NCI-H1105 (cell line): ENCODE measurements at regions not wholly inside any gene's neighbourhood (a gene's known extent, or its start where the extent isn't known, plus 50 kb on each side); places are given as distances from the start of the nearest gene placed in this dataset.

Source experiments
- DNase-seq: peaks from one replicate; lab custom pipeline; 2025; lab: John Stamatoyannopoulos, UW

GRCh38 chr12:19054035-19054434, 75.5 kb upstream of the PLEKHA5 start:
- DNase-seq = no peak

DNA sequence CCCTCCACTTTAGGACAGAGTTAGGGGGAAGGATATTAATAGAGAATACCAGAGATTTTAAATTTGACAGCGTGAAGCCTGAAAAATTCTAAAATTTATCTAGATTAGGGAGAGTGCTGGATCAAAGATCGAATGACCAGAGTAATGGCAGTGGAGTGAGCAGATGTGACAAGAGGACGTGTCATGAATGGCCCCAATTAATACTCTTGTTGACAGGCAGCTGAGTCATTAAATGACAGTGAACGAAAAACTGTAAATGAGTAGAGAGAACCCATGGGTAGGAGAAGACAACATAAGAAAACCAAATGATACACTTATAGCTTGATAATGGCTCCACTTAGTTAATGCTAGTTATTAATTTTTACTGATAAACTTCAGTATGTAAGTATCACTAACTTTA, 73.9 kb upstream of the PLEKHA5 start:
- DNase-seq = no peak

DNA sequence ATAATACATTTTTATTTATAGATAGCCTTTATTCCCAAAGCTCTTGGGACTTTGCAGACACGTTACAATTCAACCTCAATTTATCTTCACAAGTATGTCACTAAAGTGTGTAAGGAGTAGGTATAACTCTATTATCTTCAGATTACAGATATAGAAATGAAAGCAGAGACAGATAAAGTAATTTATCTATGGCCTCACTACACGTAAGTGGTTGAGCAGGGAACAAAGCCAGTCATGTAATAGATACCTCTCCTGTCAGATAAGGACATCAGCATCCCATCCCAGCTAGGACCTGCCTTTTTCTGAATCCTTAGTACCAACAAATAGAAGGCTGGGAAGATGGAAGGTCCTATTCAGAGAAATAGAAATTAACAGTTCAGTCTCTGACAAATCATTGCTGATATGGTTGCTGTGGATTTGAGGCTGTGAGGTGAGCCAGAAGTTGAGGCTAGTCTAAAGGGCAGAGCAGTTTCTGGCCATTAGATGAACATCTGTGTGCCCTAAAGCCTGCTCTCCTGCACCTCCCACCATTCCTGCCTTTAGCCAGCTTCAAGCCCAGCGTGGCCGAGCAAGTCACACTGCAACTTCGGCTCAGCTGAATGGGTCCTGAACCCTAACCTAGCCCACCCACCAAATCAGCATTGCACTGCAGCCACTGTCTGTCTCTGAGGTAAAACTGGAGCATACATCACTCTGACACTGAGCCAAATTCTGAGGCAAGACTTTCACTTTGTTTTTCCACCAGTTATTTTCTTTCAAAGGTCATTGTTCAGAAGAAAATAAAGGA, 71.1 kb upstream of the PLEKHA5 start:
- DNase-seq = no peak

DNA sequence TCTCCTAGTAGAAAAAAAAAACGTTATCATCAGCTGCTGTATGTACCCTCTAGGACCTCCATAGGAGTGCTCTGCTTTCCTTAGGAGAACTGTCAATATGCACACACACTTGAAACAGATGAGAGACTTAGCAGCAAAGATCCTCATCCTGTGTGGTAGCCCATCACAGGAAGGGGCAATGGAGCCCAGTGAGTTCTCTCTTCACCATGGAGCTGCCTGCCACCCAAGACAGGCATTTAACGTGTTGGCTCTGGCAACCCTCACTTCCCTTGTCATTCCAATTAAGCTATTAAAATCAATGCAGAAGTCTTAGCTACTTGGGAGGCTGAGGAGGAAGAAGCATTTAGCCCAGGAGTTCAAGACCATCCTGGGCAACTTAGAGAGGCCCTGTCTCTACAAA, 64.8 kb upstream of the PLEKHA5 start:
- DNase-seq = no peak

DNA sequence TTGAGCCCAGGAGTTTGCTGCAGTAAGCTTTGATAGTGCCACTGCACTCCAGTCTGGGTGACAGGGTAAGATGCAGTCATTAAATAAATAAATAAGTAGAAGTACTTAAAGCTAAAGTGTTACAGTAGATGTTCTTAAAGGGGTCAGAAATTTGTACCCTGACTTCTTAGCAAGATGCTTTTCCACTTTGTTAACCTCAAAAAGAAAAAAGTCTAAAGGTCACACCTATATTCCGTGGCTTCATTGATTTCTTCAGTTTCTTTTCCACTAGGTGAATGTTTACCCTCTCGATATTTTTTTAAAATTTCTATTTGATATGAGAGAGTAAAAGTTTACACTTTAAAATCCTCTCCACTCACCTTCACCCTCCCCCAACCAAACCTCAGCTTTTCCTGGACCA, 64.3 kb upstream of the PLEKHA5 start:
- DNase-seq = no peak

DNA sequence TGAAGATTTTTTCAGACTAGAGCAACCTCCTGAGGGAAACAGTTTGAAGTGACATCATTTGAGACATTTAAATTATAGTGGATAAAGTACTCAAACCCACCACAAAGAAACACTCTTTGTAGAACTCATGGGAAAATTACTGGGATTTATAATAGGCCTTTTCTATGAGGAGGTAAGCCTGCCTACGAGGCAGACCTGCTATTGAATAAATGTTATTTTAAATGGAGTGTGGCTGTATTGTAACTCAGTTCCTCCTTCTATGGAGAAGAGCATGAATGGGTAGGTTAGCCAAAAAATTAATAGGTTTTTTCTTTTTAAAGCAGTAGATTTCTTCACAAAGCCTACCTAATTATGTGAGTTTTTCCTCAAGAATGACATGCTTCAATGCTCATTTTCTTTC, 63.7 kb upstream of the PLEKHA5 start:
- no peak for DNase-seq

- DNase-seq = no peak
Measured at GRCh38 chr12:19066475-19067001, 63.0 kb upstream of the PLEKHA5 start.

- no peak for DNase-seq
Measured at GRCh38 chr12:19068137-19068536, 61.4 kb upstream of the PLEKHA5 start.

DNA sequence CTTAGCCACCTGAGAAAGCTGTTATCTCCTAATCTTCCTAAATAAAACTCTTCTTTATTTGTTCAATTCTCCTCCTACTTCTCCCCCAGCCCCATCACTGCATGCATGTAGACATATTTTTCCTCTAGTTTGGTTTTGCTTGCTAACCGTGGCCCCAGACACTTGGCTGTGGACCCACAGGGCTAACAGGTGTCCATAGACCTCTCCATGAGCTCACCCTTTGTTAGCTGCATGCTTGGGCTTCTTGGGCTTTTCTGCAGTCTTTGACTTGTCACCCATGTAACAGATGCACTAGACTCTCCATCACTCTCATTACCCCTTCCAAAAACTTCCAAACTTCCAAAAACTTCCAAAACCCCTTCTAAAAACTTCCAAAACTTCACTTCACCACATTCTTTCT, 59.2 kb upstream of the PLEKHA5 start:
- no peak for DNase-seq

GRCh38 chr12:19074700-19075099, 54.8 kb upstream of the PLEKHA5 start:
- DNase-seq = no peak

- no peak for DNase-seq
Measured at GRCh38 chr12:19075711-19076340, 53.7 kb upstream of the PLEKHA5 start.
